PC-3 (cell line): ENCODE measurements at regions not wholly inside any gene's neighbourhood (a gene's known extent, or its start where the extent isn't known, plus 50 kb on each side); places are given as distances from the start of the nearest gene placed in this dataset.
A peak's percentile ranks its signal among the peaks of the same experiment; 100 is the strongest.
"Not testable (repeated sequence)": the region's sequence is repeated elsewhere in the genome, so short reads cannot be mapped to it uniquely, and the experiment has no call there.

Experiments used
- ATAC-seq: fragments of 200-7000 bp; cut with Tn5 transposase; 2 replicates; pipeline ENCODE4 v1.9.1; 2020; ENCODE audit warnings: mild to moderate bottlenecking, moderate library complexity
- BruUV-seq: library from RNA; stranded (reverse); fragments of 400-500 nt; replicated peaks from 2 replicates; lab custom pipeline; 2021; lab: Mats Ljungman, UMichigan
- CTCF ChIA-PET: fragments of 300-600 bp; sonication (Branson Sonifier 250); formaldehyde crosslinking; loops from one replicate; lab custom pipeline; 2022; ENCODE audit warnings: antibody characterized with exemption; lab: Charles Lee
- POLR2A ChIA-PET: fragments of 300-600 bp; sonication (Branson Sonifier 250); formaldehyde crosslinking; loops from one replicate; lab custom pipeline; 2022; ENCODE audit warnings: antibody characterized with exemption; ENCODE audit not compliant: unreplicated experiment; lab: Charles Lee
- DNase-seq: peaks from one replicate; pipeline ENCODE4 v3.0.0-alpha.2; 2015
- H2AFZ ChIP-seq: fragments of 300-600 bp; sonication (generic); 2 replicates; pipeline ENCODE4 v1.6.0; 2016; ENCODE audit warnings: antibody characterized with exemption, low read length
- H3F3A ChIP-seq: fragments of 300-600 bp; sonication (generic); one replicate; pipeline ENCODE4 v1.6.0; 2017; ENCODE audit warnings: antibody characterized with exemption, low read length, control low read depth, mild to moderate bottlenecking; ENCODE audit not compliant: unreplicated experiment
- H3K27ac ChIP-seq: fragments of 300-600 bp; sonication (generic); 2 replicates; pipeline ENCODE4 v1.5.1; 2016; ENCODE audit warnings: mild to moderate bottlenecking, low read length
- H3K27me3 ChIP-seq: fragments of 300-600 bp; sonication (generic); 2 replicates; pipeline ENCODE4 v1.6.1; 2016; ENCODE audit warnings: low read length, mixed read lengths
- H3K36me3 ChIP-seq: fragments of 300-600 bp; sonication (generic); 2 replicates; pipeline ENCODE4 v1.6.1; 2016; ENCODE audit warnings: low read depth, mixed run types, low read length, mixed read lengths
- H3K4me1 ChIP-seq: fragments of 300-600 bp; sonication (generic); 2 replicates; pipeline ENCODE4 v1.5.1; 2016; ENCODE audit warnings: low read length; ENCODE audit not compliant: insufficient read depth
- H3K4me2 ChIP-seq: fragments of 300-600 bp; sonication (generic); 2 replicates; pipeline ENCODE4 v1.6.0; 2016; ENCODE audit warnings: low read length
- H3K4me3 ChIP-seq: fragments of 300-600 bp; sonication (generic); 2 replicates; pipeline ENCODE4 v1.5.1; 2016; ENCODE audit warnings: mild to moderate bottlenecking, low read length, mixed read lengths
- H3K79me2 ChIP-seq: fragments of 300-600 bp; sonication (generic); 2 replicates; pipeline ENCODE4 v1.6.1; 2017; ENCODE audit warnings: low read length, mixed read lengths
- H3K9ac ChIP-seq: fragments of 300-600 bp; sonication (generic); 2 replicates; pipeline ENCODE4 v1.6.0; 2016; ENCODE audit warnings: mild to moderate bottlenecking, low read length
- H3K9me2 ChIP-seq: fragments of 300-600 bp; sonication (generic); replicated peaks from 2 replicates; pipeline ENCODE4 v1.6.1; 2016; ENCODE audit warnings: mixed run types, low read length, mixed read lengths
- H3K9me3 ChIP-seq: fragments of 300-600 bp; sonication (generic); 2 replicates; pipeline ENCODE4 v1.6.1; 2016; ENCODE audit warnings: low read length, mixed read lengths
- H4K20me1 ChIP-seq: fragments of 300-600 bp; sonication (generic); 2 replicates; pipeline ENCODE4 v1.6.1; 2016; ENCODE audit warnings: low read length, mixed read lengths
- intact Hi-C: fragments of 100-400 bp; cut with micrococcal nuclease; formaldehyde crosslinking; loops from 2 replicates; pipeline ENCODE4 v1.9.0; 2023

GRCh38 chr9:40097992-40098391 is 742.5 kb downstream of the SPATA31A1 start:
- BruUV-seq, H2AFZ ChIP-seq, H3K9me2 ChIP-seq, intact Hi-C loops, H3K36me3 ChIP-seq, CTCF ChIA-PET, ATAC-seq, POLR2A ChIA-PET, H3F3A ChIP-seq, H3K9ac ChIP-seq, H3K27me3 ChIP-seq, H3K79me2 ChIP-seq, H3K4me3 ChIP-seq, H3K4me1 ChIP-seq, H3K9me3 ChIP-seq, H3K4me2 ChIP-seq, H4K20me1 ChIP-seq, H3K27ac ChIP-seq: not testable (repeated sequence)
- peak; percentile 21 for DNase-seq

- POLR2A ChIA-PET, H2AFZ ChIP-seq, H3K36me3 ChIP-seq, H4K20me1 ChIP-seq, H3K9me3 ChIP-seq, intact Hi-C loops, BruUV-seq, H3K9me2 ChIP-seq, H3K27me3 ChIP-seq, CTCF ChIA-PET, H3K27ac ChIP-seq, H3K79me2 ChIP-seq, H3K4me1 ChIP-seq, H3F3A ChIP-seq: not testable (repeated sequence)
- H3K4me3 ChIP-seq = peak overlapping the region; percentile 60
- ATAC-seq = peak; percentile 64
- peak overlapping the region; percentile 22; the same call in 1 of the 2 replicates for H3K9ac ChIP-seq
- peak; percentile 18 for DNase-seq
- peak overlapping the region; percentile 34; the same call in 1 of the 2 replicates for H3K4me2 ChIP-seq
Observed at GRCh38 chr9:40106003-40106782, 750.7 kb downstream of the SPATA31A1 start.

GRCh38 chr9:40106783-40107248 is 751.3 kb downstream of the SPATA31A1 start:
- H3K4me2 ChIP-seq, H3K9me2 ChIP-seq, H3K4me3 ChIP-seq, intact Hi-C loops, POLR2A ChIA-PET, CTCF ChIA-PET, ATAC-seq, H3K4me1 ChIP-seq, H3K27me3 ChIP-seq, H3K27ac ChIP-seq, H3K36me3 ChIP-seq, H3K9me3 ChIP-seq, H3K79me2 ChIP-seq, DNase-seq, H4K20me1 ChIP-seq, H3K9ac ChIP-seq, H2AFZ ChIP-seq, H3F3A ChIP-seq: not testable (repeated sequence)
- BruUV-seq = TSS peak; percentile 50

- H3K4me1 ChIP-seq, intact Hi-C loops, H3K4me2 ChIP-seq, DNase-seq, H3K27me3 ChIP-seq, H4K20me1 ChIP-seq, H3K9me2 ChIP-seq, H2AFZ ChIP-seq, H3K9me3 ChIP-seq, H3K9ac ChIP-seq, ATAC-seq, H3K79me2 ChIP-seq, H3K36me3 ChIP-seq, H3K4me3 ChIP-seq, H3K27ac ChIP-seq, BruUV-seq, CTCF ChIA-PET, H3F3A ChIP-seq, POLR2A ChIA-PET: not testable (repeated sequence)
Observed at GRCh38 chr9:40107251-40107650, 751.8 kb downstream of the SPATA31A1 start.

- H3K4me2 ChIP-seq, H3K36me3 ChIP-seq, H3K9me2 ChIP-seq, DNase-seq, H2AFZ ChIP-seq, H3K4me3 ChIP-seq, POLR2A ChIA-PET, H3K9me3 ChIP-seq, H4K20me1 ChIP-seq, CTCF ChIA-PET, H3K79me2 ChIP-seq, H3K4me1 ChIP-seq, H3K9ac ChIP-seq, intact Hi-C loops, ATAC-seq, BruUV-seq, H3K27me3 ChIP-seq, H3K27ac ChIP-seq, H3F3A ChIP-seq: not testable (repeated sequence)
Observed at GRCh38 chr9:40108465-40108864, 753.0 kb downstream of the SPATA31A1 start.

- H3K9me2 ChIP-seq, H2AFZ ChIP-seq, CTCF ChIA-PET, H3F3A ChIP-seq, H3K4me2 ChIP-seq, BruUV-seq, H3K36me3 ChIP-seq, POLR2A ChIA-PET, H3K4me1 ChIP-seq, H3K27ac ChIP-seq, H3K9me3 ChIP-seq, H4K20me1 ChIP-seq, ATAC-seq, H3K27me3 ChIP-seq, H3K79me2 ChIP-seq, DNase-seq, H3K9ac ChIP-seq, H3K4me3 ChIP-seq, intact Hi-C loops: not testable (repeated sequence)
Observed at GRCh38 chr9:40110751-40111150, 755.3 kb downstream of the SPATA31A1 start.
